ENCODE measurements at regions not wholly inside any gene's neighbourhood (a gene's known extent, or its start where the extent isn't known, plus 50 kb on each side); places are given as distances from the start of the nearest gene placed in this dataset.

DNA sequence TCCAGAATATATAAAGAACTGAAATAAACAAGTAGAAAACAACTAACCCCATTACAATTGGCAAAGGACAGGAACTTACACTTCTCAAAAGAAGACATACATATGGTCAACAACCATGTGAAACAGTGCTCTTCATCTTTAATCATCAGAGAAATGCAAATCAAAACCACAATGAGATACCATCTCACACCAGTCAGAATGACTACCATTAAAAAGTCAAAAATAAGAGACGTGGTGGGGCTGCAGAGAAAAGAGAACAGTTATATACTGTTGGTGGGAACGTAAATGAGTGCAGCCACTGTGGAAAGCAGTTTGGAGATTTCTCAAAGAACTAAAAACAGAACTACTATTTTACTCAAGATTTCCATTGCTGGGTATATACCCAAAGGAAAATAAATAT, 1696.3 kb upstream of the TMEFF2 start:
- no peak for TF ChIP-seq POLR2AphosphoS5 (IDR thresholded peaks at IDR 0.05)
- TF ChIP-seq POLR2A (IDR thresholded peaks at IDR 0.05), result no peak

Measured in spleen (tissue), 3 donors.